Stimulated activated CD8-positive, alpha-beta memory T cell treated with anti-CD3 and anti-CD28 coated beads, Interleukin-2, amount 100 ng/mL, for 1 hour (primary cell): ENCODE measurements at regions not wholly inside any gene's neighbourhood (a gene's known extent, or its start where the extent isn't known, plus 50 kb on each side); places are given as distances from the start of the nearest gene placed in this dataset.
"Not testable (repeated sequence)": the region's sequence is repeated elsewhere in the genome, so short reads cannot be mapped to it uniquely, and the experiment has no call there.

ENCODE experiments used
- DNase-seq, 2 donors: peaks; one replicate each; pipeline ENCODE4 v3.0.0-alpha.2; 2020; ENCODE audit warnings: low read depth in 2 of 2

DNA sequence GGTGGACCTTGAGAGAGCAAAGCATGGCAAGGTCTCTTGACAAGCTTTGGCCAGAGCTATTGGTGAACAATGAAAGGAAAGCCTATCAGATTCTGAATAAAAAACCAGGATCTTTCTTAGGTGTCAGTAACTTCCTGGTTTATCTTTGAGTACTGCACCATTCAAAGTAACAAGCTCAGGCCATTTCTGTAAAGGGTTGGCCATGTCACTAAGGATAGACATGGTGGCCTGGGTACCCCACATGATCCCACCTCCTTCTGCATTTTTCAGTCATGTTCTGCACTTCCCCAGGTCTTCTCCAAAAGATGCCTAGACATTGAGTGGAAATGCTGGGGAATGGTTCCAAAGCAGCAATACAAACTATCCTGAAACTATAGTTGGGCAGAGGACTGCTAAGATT is 242.0 kb downstream of the ARHGAP12 start:
- DNase-seq, result no peak

DNA sequence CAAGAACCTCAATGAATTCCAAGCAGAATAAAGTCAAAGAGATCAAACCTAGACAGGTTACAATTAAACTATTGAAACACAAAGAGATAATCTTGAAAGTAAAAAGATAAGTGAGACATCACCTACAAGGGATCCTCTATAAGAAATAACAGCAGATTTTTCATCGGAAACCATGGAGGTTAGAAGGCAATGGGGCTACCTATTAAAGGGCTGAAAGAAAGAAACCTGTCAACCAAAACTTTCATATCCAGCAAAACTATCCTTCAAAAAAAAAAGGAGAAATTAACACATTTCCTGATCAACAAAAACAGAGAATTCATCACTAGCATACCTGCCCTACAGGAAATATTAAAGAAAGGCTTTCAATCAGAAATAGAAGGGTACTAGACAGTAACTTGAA is 244.9 kb downstream of the ARHGAP12 start:
- no peak for DNase-seq

DNA sequence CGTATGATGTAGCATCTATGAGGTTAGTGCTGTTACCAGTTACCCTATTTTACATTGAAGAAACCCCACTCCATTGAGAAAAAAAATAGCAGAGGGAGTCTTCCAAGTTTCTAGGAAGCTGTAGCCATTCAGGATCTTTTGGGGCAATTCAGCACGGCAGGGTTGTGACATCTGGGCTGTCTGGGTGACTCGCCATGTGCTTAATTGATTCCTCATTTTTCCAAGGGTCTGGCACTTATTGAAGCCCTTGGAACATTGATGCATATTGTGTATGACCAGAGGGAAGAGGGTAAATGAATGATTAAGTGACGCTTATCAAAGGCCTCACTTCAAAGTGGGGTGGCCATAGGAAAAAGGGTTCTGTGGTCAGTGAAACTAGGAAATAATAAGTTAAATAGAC is 248.7 kb downstream of the ARHGAP12 start:
- DNase-seq, result no peak

DNA sequence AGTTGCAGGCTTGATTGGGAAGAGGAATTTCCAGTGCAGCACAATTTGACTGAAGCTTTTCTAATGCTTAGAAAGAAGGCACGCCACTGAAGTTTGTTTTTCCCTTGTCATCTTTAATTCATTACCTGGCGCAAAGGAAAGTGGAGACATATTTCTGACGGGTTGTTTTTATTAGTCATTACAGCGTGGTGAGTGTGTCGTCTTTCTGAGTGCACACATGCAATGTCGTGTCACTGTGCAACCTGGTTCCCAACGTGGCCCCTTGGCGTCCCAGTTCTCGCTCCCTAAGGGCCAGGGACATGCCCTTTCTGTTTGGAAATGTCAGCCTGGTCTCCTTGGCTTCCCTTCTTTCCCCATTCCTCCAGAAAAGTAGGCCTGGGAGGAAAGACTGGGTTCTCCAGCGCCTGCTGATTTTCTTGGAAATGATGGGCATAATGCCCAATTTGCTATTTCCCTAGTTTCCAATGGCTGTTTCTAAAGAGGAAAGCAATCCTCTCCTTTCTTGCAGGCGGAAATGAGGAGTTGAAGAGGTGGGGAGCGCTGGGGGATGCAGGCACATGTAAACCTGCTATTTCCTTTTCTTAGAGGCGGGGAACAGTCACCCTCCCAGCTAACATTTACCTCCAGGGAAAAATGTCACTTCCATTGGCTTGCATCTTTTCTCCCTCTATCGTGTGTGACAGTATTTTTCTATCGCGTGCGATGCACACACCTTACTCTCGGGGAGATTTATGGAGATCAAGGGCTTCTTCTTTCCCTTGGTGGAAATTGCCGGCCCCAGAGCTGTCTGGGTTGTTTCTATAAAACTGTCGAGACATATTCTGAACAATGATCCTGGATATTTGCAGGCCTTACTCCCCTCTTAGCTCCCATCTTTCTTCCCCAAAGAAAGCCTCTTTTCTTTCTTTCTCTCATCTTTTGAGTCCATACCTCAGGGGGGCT is 249.8 kb downstream of the ARHGAP12 start:
- DNase-seq, result no peak

DNA sequence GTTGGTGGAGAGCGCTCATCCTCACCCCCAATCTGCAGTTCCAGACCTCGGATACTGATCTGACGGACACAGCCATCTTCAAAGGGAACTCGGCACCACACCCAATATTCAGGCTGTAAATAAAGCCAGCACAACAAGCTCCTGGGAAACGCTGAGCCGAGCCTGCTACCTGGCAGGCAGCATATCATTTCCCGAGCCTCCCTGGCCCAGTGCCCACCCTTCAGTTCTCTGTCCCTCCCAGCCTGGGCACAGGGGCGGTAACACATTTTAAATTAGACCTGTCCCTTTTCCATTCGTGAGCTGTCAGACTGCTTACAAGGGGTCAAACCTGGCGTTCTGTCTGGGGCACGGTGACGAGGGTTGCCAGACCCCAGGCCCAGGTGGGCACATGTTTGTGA is 250.5 kb downstream of the ARHGAP12 start:
- no peak for DNase-seq

DNA sequence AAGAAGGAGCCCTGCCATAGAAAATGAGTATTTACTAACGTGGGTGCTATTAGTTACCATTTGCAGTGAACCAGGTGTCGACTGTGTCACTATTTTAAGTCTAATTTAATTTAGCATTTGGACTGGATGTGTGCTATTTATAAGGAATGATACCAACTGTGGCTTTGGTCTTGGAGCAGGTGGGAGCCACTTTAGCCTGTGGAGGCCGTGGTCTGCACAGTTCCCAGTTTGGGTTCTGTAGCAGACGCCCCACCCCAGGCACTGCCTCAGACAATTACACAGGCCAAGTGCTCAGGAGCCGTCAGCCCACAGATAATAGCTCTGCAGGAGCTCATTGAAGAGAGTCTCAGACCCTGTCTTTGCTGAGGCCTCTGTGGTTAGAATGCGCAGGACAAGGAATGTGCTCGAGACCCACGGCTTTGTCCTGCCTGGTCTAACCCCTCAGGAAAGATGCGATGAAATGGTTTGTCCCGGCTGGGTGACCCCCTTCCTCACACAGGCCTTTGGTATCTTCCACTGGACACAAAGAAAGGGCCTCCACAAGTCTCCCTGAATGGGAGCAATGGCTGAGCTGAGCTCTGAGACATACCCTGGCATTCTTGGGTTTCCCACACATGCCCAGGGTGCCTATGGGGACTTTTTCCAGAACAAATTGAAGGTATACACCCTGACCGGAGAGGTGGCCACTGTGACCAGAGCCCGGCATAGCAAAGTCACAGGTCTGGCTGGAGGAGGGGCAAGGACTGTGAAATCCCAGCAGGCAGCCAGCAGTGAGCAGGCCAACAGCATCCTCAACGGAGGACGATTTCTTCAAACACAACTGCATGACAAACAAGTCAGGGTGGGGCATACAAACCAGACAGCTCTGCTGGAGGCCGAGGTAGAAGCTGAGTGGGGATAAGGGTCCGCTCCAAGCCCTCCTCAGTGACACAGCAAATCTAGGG is 251.2 kb downstream of the ARHGAP12 start:
- DNase-seq, result no peak

DNA sequence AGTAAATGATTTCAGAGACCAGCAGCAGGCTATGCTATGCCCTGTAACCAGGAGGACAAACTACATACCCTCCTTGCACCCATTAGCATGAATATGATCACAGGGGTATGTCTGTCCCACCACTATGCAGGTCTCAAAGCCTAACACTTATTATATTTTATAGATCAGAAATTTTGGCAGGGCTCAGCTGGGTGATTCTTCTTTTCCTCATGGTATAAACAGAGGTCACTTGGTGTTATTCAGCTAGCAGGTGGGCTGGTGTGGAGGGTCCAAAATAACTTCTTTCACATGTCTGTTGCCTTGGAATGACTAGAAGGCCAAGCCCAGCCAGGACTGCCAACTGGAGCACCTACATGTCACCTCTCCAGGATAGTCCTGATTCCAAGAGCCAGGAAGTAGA is 252.9 kb downstream of the ARHGAP12 start:
- DNase-seq, result no peak

DNA sequence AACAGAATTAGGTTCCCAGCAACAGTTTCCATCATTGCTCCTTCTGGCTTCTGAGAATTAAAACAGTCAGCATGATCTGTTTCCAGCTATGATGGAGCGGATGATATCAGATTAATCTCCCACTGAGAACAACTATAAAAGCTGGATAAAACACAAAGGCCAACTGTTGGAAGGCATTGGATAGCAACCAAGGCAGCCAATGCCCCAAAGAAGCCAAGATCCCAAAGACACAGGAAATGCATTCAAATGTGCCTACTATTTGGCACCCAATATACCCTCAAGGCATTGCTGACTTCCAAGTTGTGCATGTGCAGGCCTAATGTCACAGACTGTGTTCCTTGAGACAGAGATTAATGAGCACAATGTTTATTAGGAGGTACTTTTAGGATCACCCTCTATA is 259.3 kb downstream of the ARHGAP12 start:
- DNase-seq, result no peak

DNA sequence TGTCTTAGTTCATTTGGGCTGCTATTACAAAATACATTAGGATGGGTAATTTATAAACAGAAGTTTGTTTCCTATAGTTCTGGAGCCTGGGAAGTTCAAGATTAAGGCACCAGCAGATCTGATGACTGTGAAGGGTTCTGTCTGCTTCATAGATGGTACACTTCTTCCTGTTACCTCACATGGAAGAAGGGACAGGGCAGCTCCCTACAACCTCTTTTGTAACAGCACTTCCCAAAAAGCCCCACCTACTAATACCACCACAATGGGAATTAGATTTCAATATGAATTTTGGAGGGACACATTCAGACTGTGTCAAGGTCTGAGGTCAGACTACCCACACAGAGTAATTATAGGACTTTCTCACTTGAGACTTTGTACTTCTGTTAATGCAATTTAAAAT is 260.3 kb downstream of the ARHGAP12 start:
- DNase-seq, result no peak

DNA sequence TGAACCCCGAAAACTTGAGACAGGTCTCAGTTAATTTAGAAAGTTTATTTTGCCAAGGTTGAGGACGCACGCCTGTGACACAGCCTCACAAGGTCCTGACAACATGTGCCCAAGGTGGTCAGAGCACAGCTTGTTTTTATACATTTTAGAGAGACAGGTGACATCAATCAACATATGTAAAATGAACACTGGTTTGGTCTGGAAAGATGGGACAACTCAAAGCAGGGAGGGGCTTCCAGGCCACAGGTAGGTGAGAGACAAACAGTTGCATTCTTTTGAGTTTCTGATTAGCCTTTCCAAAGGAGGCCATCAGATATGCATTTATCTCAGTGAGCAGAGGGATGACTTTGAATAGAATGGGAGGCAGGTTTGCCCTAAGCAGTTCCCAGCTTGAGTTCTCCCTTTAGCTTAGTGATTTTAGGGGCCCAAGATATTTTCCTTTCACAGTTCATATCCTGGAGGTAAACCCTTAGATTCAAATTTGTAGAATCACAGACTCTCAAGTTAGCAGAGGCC is 262.8 kb downstream of the ARHGAP12 start:
- not testable (repeated sequence) for DNase-seq

DNA sequence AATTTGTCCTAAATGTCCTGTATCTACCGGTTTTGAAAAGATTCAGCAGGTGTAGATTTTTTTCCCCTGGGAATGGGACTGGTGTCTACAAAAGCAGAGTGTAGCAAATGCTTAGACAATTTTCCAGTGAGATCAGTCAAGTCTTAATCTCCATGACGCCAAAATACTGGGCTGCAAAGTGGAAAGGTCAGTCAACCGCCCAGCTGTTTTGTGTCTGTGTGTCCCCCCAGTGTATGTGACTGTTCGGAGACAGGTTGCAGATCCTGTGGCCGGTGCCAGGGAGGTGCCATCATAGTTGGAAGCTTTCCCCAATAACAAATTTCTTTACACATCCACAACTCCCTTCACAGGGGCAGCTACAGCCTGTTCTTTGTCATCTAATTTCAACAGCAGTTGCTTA is 263.8 kb downstream of the ARHGAP12 start:
- DNase-seq, result no peak

DNA sequence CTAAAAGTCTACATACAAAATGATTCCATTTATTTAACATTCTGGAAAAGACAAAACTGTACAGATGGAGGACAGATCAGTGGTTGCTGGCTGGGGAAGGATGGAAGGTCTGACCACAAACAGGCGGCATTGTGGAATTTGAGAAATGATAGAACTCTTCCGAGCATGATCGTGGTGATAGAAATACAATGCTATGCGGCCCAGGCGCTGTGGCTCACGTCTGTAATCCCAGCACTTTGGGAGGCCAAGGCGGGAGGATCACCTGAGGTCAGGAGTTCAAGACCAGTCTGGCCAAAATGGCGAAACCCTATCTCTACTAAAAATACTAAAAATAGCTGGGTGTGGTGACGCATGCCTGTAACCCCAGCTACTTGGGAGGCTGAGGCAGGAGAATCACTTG is 264.6 kb downstream of the ARHGAP12 start:
- not testable (repeated sequence) for DNase-seq

DNA sequence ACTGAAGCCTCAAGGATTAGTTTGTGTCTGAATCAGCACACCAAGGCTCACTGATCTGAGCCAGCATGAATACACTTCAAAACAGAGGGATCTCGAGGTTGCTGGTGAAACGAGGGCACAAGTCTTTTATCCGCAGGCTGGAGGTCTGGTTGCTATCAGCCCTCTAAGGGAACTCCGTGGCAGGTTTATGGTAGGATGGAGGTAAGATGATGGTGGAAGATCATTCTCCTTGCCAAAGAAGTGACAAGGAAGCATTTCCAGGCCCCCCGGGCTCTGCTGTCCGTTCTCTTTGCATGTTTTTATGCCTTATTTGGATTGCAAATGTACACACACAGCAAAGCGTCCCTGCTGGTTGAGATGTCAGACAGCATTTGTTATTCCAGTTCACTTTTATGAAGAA is 268.3 kb downstream of the ARHGAP12 start:
- no peak for DNase-seq

DNA sequence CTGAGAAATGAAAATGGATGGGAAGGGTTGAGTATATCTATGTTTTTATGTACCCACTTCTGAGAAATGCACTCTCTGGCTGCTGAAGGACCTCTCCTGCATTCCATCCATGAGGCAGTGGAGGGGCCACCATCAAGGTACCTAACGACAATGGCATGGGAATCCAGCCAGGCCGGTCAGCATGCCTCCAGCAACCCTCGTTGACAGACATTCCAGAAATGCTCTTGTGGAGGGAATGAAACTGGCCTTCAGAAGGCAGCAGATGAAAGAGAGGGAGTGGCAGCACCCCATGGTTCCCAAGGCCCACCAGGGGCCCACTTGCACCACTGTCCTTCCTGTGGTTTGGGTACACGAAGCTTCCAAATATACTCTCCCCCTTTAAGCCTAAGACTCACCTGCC is 269.0 kb downstream of the ARHGAP12 start:
- DNase-seq, result no peak

DNA sequence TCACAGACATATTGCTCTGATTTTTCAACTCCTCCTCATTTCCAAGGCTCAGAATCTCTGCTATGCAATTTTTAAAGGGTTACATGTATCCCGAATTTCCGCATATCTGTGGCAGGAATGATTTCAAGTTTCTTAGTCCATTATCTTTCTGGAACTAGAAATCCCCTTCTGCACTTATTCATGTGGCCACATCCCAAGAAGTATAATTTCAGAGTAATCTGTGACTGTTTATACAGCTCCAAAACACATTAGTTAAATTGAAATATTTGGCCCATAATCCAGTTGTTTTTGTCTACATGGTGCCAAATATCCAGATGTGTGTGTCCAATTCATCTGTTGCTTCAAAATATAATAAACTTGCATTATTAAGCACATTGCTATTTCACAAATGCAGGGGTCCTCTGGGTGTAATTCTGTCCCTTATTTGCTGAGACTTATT is 271.2 kb downstream of the ARHGAP12 start:
- DNase-seq, result no peak

DNA sequence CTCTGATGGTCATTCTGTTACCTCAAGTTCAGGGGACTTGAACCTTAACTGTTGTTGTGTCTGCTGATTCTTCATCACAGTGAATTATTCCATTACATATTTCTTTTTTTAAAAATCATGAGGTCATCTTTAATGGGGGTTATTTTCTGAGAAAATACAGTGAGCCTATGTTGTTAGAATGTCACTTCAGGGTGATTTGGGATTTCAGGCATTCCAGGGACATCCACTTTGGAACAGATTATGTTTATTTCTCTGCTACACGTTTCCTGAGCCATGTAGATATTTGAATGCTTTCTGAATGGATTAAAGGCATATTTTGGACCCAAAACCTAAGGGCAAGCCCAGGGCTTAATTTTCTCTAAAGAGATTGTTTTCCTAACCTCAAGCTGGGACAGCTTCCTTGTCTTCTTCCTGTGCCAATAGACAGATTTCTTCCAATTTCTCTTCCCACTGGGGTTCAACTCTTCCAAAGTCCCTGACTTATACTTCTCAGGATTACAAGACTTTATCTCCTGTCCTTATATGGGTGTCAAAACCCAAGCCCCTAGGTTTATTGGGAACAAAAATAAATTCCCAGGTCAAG is 271.7 kb downstream of the ARHGAP12 start:
- DNase-seq, result no peak

DNA sequence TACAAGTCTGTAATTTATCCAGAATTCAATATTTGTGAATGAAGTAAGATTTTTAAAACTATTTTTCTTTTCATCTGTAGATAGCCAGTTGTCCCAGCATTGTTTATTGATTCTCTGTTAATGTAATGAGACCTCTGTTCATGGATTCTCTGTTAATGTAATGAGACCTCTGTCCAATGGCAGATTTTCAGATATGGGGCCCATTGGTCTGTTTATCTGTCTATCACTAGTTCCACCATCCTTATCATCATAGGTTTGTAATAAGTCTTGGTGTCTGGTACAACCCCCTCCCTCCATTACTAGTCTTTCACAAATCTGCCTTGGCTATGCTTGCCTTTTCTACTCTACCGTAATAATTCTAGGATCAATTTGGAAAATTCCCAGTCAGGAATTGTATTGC is 276.6 kb downstream of the ARHGAP12 start:
- no peak for DNase-seq

DNA sequence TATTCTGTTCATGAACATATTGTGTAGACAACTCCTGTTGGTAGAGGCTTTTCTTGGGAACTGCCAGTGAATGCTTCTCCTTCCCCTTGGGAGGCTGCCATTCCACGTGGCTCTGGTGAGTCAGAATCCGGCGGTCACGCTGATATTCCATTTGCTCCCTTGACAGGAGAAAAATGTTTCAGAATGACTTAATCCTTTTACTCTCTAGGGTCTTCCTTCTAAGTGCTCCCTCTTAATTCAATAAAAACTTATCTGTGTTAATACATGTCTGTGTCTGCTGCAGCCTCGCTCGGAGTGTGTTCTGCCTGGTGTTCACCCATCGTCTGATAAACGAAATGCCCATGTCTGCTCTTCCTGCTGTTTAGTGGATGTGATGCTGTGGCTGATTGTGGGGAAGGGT is 278.6 kb downstream of the ARHGAP12 start:
- DNase-seq, result no peak

DNA sequence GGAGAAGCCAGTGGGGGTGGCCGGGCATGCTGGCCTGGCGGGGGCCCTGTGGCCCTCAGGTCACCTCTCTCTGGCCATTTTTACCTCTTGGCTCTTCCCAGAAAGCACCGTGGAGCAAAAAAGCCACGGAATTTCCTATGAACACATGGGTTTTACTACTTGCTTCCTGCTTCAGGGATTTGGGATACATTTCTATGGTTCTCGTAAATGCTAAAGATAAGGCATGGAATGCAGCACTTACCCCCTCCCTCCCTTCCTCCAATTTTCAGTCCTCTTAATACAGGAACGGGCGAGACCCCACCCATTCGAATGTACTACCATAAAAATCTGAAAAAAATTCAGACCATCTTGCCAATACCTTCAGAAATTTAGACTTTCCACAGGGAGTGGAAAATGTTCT is 279.7 kb downstream of the ARHGAP12 start:
- DNase-seq, result no peak

DNA sequence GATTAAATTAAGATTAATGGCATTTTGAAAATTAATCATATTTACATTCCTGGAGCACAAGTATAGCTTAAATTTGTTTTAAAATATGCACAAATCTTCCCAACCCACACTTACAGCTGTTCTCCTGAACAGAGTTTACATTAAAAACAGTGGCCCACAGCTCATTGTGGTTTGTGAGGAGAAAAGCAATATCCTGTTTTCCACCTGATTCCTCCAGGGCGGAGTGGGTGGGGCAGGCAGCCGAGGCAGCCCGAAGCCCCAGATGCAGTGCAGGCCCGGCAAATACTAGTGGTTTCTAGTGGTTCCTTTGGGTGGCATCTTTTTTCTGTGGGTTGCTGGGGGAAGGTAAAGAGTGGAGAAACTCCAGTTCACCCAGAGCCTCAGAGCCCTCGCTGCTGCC is 280.8 kb downstream of the ARHGAP12 start:
- DNase-seq, result no peak

DNA sequence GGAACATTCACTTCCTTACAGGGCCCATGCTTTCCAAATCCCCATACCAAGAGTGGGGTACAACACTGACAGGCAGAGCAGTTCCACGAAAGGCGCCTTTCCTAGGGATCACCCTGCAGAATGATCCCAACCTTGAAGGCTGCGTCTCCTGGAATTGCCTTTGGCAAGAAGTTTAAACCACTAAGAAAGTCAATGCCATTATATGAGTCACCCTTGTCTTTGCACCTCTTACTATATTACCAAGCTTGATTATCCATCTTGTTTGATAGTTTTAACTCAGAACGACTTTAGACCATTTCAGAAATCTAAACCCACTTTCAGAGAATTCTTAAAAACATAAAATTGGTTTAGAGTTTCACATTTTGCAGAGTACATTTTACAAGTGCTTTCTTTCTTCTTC is 282.1 kb downstream of the ARHGAP12 start:
- no peak for DNase-seq

DNA sequence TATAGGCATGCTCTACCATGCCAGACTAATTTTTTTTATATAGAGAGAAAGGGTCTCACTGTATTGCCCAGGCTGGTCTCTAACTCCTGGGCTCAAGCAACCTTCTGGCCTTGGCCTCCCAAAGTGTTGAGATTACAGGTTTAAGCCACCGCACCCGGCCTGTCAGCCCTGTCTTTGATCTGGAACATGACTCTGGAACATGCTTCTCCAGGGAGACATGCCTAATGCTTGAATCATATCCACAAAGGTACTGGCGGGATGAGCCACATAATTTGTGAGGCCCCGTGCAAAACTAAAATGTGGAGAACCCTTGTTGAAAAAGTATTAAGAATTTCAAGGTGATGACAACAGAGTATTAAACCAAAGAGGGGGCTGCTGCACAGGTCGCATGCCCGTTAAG is 282.8 kb downstream of the ARHGAP12 start:
- no peak for DNase-seq
